SHP77 treated with DMSO at 0.1 percent for 48 hours (cell line): ENCODE measurements at regions not wholly inside any gene's neighbourhood (a gene's known extent, or its start where the extent isn't known, plus 50 kb on each side); places are given as distances from the start of the nearest gene placed in this dataset.
"Not testable (repeated sequence)": the region's sequence is repeated elsewhere in the genome, so short reads cannot be mapped to it uniquely, and the experiment has no call there.

Experiments used
- DNase-seq: peaks from one replicate; lab custom pipeline; 2025; lab: John Stamatoyannopoulos, UW

GRCh38 chr13:82206241-82206640, 1676.0 kb downstream of the SLITRK1 start:
- DNase-seq: no peak

GRCh38 chr13:82202398-82202797, 1679.9 kb downstream of the SLITRK1 start:
- no peak for DNase-seq

DNA sequence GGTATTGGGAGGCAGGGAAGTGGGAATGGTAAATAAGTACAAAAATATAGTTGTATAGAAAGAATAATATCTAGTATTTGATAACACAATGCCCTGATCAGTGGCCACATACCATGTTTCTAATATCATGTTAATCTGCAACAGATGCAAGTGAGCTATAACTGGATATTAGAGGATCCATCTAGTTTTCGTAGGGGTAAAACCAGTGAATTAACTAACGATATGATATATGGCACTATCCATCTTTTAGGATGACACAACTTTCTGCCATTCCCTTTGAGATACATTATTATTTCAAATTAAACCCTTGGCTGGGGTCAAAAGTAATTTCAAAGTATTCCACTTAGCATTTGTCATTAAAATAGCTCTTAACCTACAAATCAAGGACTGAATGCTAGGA, 1686.2 kb downstream of the SLITRK1 start:
- DNase-seq: no peak

DNA sequence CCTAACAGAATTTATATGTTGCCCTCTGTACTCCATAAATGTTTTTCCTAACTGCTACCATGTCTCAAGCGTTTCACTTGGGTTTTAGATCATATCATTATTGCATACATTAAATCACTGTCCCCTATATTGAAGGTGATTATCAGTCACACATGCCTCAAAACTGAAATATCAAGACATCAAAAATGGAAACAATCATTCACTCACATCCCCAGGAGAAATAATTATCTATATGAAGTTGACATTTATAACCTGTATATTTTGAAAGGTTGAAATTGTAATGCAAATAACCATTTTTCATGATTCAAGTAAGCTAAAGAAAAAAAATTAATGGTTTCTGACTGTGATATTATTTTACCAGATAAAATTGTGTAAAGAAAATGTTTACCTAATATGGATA, 1695.0 kb downstream of the SLITRK1 start:
- DNase-seq: no peak

- DNase-seq: no peak
Measured at GRCh38 chr13:82176751-82177150, 1705.5 kb downstream of the SLITRK1 start.

- DNase-seq: no peak
Measured at GRCh38 chr13:82165396-82166174, 1716.7 kb downstream of the SLITRK1 start.

DNA sequence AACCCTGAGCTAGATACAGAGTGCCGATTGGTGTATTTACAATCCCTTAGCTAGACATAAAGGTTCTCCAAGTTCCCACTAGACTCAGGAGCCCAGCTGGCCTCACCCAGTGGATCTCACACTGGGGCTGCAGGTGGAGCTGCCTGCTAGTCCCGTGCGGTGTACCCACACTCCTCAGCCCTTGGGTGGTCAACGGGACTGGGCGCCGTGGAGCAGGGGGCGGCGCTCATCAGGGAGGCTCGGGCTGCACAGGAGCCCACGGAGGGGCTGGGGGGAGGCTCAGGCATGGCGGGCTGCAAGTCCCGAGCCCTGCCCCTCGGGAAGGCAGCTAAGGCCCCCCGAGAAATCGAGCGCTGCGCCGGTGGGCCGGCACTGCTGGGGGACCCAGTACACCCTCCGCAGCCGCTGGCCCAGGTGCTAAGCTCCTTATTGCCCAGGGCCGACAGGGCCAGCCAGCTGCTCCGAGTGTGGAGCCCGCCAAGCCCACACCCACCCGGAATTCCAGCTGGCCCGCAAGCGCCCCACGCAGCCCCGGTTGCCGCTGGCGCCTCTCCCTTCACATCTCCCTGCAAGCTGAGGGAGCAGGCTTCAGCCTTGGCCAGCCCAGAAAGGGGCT, 1717.4 kb downstream of the SLITRK1 start:
- DNase-seq: not testable (repeated sequence)

- no peak for DNase-seq
Measured at GRCh38 chr13:82147526-82147925, 1734.7 kb downstream of the SLITRK1 start.

- no peak for DNase-seq
Measured at GRCh38 chr13:82136880-82137279, 1745.4 kb downstream of the SLITRK1 start.

DNA sequence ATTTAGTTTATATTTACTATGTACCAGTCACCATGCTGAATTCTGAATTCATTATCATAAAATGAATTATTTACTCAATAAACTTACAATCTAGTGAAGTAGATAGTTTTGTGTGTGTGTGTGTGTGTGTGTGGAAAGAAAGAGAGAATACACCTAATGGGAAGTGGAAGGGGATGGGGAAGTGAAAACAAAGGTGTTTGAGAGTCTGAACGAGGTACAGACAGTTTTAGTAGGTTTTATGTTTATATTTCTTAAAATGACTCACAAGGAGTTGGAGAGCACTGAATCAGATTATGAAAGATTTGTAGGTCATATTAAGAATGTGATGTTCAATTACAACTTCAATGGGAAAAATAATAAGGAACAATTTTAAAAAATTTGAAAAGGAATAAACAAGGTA, 1753.0 kb downstream of the SLITRK1 start:
- DNase-seq: no peak

GRCh38 chr13:82118589-82118988, 1763.7 kb downstream of the SLITRK1 start:
- no peak for DNase-seq

DNA sequence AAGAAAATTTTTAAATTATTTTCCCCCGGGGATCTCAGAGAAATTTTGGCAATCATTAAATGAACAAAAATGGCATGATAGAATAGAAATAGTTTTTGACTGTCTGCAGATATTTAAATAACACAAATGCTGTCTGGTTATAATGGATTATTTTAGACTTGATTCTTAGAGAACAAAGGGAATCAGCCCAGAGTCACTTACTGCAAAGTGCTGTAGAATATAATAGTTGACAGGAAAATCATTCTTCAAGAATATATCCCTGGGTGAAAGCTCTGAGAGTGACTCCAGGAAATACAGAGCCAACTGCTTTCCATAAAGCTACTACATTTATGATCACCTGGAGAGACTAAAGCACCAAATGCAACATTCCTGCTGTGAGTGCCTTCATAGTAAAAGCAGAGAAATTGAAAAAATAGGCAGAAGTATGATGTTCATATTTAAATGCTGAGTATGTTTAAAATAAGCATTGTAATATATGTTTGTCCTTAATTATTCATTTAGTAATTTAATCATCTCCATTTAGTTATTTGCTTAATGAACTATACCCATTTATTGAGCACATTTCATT, 1765.8 kb downstream of the SLITRK1 start:
- no peak for DNase-seq

DNA sequence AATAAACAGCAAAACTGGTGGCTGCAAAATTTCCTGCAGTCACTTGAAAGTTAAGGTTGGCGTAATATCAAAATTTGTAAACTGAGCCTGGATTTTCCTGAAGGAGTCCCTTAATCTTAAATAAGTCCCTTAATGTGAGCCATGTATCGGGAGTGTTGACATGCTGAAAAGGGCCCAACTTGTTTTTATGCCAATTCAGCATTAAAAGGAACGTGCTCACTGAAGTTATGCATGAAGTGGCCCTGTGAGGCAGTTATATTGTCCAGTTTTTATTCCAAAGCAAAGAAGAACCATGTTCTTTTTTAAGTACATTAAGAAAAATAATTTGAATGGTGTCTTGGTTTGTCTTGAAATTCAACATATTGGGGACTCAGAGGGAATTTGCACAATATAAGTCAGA, 1766.9 kb downstream of the SLITRK1 start:
- no peak for DNase-seq

DNA sequence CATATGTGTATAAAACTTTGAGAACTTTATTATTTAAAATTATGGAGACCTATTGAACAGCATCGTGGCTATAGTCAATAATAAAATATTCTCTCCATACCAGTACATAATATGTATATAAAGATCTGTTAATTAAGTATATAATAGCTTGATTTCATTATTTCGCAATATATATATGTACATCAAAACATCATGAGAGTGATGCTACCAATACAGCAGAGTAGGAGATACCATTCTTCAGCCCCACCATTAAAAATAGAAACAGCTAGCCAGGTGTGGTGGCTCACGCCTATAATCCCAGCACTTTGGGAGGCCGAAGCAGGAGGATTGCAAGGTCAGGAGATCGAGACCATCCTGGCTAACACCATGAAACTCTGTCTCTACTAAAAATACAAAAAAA, 1755.3 kb upstream of the SPRY2 start:
- no peak for DNase-seq

DNA sequence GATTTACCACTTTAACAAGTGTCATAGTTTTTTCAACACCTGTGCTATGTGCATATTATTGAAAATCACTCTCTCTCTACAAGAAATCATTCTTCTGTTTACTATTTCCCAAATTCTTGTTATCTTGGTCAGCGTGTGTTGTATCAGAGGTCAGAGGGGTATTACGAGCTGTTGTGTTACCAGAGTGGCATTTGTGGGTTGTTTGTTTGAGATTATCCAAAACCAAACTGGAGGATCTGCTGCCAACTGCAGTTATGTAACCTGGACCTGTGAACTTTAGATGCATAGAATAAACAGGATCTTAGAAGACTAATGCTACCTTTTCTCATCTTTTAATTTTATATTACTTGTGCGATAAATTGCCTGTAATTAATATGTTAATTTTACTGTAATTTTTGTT, 1751.4 kb upstream of the SPRY2 start:
- DNase-seq: no peak

DNA sequence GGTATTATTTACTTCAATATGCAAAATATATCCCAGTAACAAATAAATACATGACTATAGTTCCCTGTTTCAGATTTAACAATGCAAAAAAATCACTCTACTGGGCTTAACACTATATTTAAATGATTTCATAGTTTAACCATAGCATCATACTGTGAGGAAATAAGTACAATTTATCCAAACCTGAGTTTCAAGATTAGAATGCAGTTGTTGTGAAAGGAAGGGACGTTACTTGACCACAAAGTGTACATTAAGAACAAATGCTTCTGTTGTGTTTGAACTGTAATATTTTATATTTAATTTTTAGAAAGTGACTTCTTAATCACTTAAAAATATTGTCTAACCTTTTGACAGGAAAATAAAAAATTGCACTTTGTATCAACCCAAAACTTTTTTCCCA, 1747.9 kb upstream of the SPRY2 start:
- no peak for DNase-seq

GRCh38 chr13:82076496-82076895, 1735.6 kb upstream of the SPRY2 start:
- DNase-seq: no peak

- DNase-seq: no peak
Measured at GRCh38 chr13:82070416-82070815, 1729.5 kb upstream of the SPRY2 start.

DNA sequence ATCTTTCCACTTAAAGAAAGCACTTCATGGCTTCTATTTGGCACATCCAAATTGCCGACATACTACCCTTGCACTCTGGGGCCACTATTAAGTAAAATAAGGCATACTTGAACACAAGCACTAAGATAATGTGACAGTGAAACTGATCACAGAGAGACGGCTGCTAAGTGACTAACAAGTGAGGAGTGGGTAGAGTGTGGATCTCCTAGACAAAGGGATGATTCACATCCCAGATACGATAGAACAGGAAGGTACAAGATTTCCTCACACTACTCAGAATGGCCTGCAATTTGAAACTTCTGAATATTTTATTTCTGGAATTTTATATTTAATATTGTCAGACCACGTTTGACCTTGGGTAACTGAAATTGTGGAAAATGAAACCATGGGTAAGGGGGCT, 1721.8 kb upstream of the SPRY2 start:
- DNase-seq: no peak

- no peak for DNase-seq
Measured at GRCh38 chr13:82058364-82058763, 1717.4 kb upstream of the SPRY2 start.

GRCh38 chr13:82045316-82045715, 1704.4 kb upstream of the SPRY2 start:
- not testable (repeated sequence) for DNase-seq

DNA sequence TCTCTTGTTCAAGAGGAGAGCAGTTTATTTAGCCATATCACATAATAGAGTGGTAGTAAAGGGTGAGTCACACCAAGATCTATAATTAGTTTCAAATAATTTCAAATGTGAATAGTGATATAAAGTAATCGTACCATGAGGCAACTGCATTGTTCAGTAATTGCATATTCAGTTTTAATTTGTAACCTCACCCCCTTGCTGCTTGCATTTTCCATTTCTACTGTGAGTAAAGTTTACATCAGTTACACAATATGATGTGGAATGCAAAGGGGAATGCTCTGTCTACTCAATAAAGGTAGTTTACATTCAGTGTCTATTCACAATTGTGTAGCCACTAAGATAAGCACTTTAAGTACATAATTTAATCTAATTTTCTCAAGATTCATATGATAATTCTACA, 1695.7 kb upstream of the SPRY2 start:
- DNase-seq: no peak

DNA sequence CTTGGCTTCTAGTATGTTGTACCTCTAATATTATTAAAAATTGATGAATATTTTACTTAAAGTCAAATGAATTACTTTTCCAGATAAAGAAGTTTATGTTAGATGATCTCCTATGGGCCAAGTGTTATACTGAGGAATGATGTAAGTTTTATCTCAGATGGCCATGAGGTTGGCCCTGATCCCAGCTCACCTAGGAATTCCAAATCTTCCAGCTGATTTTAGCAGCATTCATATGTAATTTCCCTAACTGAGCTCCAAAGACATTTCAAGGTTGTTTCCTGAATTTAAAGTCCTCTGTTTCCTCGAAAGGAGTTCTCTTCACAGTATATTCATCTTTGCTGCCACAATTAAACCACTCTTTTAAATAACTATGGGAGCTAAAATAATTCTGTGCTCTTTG, 1670.4 kb upstream of the SPRY2 start:
- DNase-seq: no peak

GRCh38 chr13:82010780-82011179, 1669.9 kb upstream of the SPRY2 start:
- DNase-seq: no peak
